Choroid plexus epithelial cell (primary cell): ENCODE measurements at regions not wholly inside any gene's neighbourhood (a gene's known extent, or its start where the extent isn't known, plus 50 kb on each side); places are given as distances from the start of the nearest gene placed in this dataset.

Experiments used
- DNase-seq: peaks from one replicate; pipeline ENCODE4 v3.0.0-alpha.2; 2010; ENCODE audit warnings: low read depth
- H3K4me3 ChIP-seq: 2 replicates; pipeline ENCODE4 v1.5.1; 2011; ENCODE audit warnings: low read depth, mild to moderate bottlenecking, control low read depth, low read length, moderate library complexity
- CTCF ChIP-seq: conservative IDR thresholded peaks from 2 replicates; pipeline ENCODE4 v1.5.1; 2011; ENCODE audit warnings: low read depth, mild to moderate bottlenecking, control low read depth, inconsistent platforms, low read length, moderate library complexity

- no peak for TF ChIP-seq CTCF
- DNase-seq, result no peak
- H3K4me3 ChIP-seq, result no peak overlapping the region
These were observed 176.7 kb upstream of the PRDM9 start for GRCh38 chr5:23330726-23331125.

GRCh38 chr5:23319901-23320300 is 187.5 kb upstream of the PRDM9 start:
- no peak for DNase-seq
- H3K4me3 ChIP-seq, result no peak overlapping the region
- TF ChIP-seq CTCF, result no peak

- no peak for TF ChIP-seq CTCF
- H3K4me3 ChIP-seq, result no peak overlapping the region
- DNase-seq, result no peak
These were observed 188.4 kb upstream of the PRDM9 start for GRCh38 chr5:23318960-23319359.

- H3K4me3 ChIP-seq, result no peak overlapping the region
- TF ChIP-seq CTCF, result no peak
- DNase-seq, result no peak
These were observed 189.2 kb upstream of the PRDM9 start for GRCh38 chr5:23318166-23318565.

- DNase-seq, result no peak
- TF ChIP-seq CTCF, result no peak
These were observed 191.3 kb upstream of the PRDM9 start for GRCh38 chr5:23316060-23316591.

GRCh38 chr5:23314827-23315226 is 192.6 kb upstream of the PRDM9 start:
- no peak overlapping the region for H3K4me3 ChIP-seq
- peak; percentile 17 for DNase-seq
- TF ChIP-seq CTCF, result no peak

More at GRCh38 chr5:23316060-23316591, 191.3 kb upstream of the PRDM9 start:
- no peak overlapping the region for H3K4me3 ChIP-seq

GRCh38 chr5:23305055-23305454 is 202.4 kb upstream of the PRDM9 start:
- no peak for DNase-seq
- TF ChIP-seq CTCF, result no peak
- H3K4me3 ChIP-seq, result no peak overlapping the region
